ENCODE measurements at regions not wholly inside any gene's neighbourhood (a gene's known extent, or its start where the extent isn't known, plus 50 kb on each side); places are given as distances from the start of the nearest gene placed in this dataset.

GRCh38 chr2:177318613-177319012 lies 54.1 kb upstream of the NFE2L2 start:
- H3K36me3 ChIP-seq (ENCODE audit: control insufficient read depth, insufficient read depth, low read length), result no peaks in the 10 kb centered on the region
- no peaks in the 10 kb centered on the region for H3K9me3 ChIP-seq (ENCODE audit: control insufficient read depth, low read length)
- peaks cover 7% of the 10 kb centered on the region for H3K4me1 ChIP-seq
- H3K79me2 ChIP-seq, result no peaks in the 10 kb centered on the region
- no peaks in the 10 kb centered on the region for H3K27me3 ChIP-seq (ENCODE audit: control insufficient read depth, insufficient read depth, low read length)
- TF ChIP-seq CTCF (IDR thresholded peaks at IDR 0.05), result no peak
- H3K9ac ChIP-seq, result no peak overlapping the region
- H3K4me2 ChIP-seq (ENCODE audit: low read length), result no peak overlapping the region
- no peak overlapping the region for H2AFZ ChIP-seq
- no peak overlapping the region for H3K4me3 ChIP-seq (ENCODE audit: low read depth, low read length)
- H3K27ac ChIP-seq, result no peak overlapping the region

DNA sequence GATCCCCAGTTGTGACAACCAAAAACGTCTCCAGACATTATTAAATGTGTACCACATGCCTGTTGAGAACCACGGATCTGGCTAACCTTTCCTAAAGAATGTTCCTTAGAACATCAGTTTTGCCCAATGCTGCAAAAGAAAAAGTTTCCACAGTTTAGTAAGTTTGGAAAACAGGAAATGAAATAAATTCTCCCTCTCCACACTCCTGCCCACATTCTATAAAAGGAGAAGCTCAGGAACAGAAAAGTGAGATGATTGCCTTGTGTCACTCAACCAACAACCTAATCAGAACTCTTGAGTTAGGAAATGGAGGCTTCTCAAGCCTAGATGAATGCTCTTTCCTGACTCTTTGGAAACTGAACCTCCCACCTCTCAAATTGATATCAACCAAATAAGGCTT lies 56.1 kb upstream of the NFE2L2 start:
- Histone ChIP-seq H2AFZ (no peak overlapping the region), H3K4me3 (ENCODE audit: low read depth, low read length) (no peak overlapping the region), H3K4me1 (no peaks in the 10 kb centered on the region), H3K79me2 (no peaks in the 10 kb centered on the region), H3K9ac (no peak overlapping the region), H3K36me3 (ENCODE audit: control insufficient read depth, insufficient read depth, low read length) (no peaks in the 10 kb centered on the region), H3K27me3 (ENCODE audit: control insufficient read depth, insufficient read depth, low read length) (no peaks in the 10 kb centered on the region), H3K27ac (no peak overlapping the region), H3K9me3 (ENCODE audit: control insufficient read depth, low read length) (no peaks in the 10 kb centered on the region), H3K4me2 (ENCODE audit: low read length) (no peak overlapping the region)
- no peak for TF ChIP-seq CTCF (IDR thresholded peaks at IDR 0.05)

DNA sequence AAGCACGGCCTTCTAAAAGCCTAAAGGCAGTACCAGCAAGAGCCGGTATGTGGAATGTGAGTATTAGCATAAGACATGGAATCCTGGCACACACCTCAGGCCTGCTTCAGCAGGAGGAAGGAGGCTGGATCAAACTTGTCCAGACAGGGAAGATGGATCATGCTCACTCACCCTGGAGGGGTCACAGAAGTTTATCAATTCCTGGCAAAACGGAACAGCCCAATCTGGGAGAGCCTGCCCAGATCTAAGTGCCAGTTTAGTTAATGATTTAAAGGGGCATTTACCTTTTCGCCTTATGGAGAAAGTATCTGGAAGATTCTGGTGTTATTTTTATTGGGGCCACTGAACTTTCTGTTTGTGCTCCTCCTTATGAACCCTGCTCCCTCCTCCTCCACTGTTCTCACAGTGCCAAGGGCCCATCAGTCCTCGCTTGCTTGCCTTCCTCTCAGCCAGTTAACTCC lies 58.3 kb upstream of the NFE2L2 start:
- Histone ChIP-seq H3K4me2 (ENCODE audit: low read length) (no peak overlapping the region), H3K27me3 (ENCODE audit: control insufficient read depth, insufficient read depth, low read length) (no peaks in the 10 kb centered on the region), H3K4me3 (ENCODE audit: low read depth, low read length) (no peak overlapping the region), H3K27ac (no peak overlapping the region), H3K4me1 (no peaks in the 10 kb centered on the region), H2AFZ (no peak overlapping the region), H3K79me2 (no peaks in the 10 kb centered on the region), H3K9ac (no peak overlapping the region), H3K36me3 (ENCODE audit: control insufficient read depth, insufficient read depth, low read length) (no peaks in the 10 kb centered on the region), H3K9me3 (ENCODE audit: control insufficient read depth, low read length) (no peaks in the 10 kb centered on the region)
- no peak for TF ChIP-seq CTCF (IDR thresholded peaks at IDR 0.05)

DNA sequence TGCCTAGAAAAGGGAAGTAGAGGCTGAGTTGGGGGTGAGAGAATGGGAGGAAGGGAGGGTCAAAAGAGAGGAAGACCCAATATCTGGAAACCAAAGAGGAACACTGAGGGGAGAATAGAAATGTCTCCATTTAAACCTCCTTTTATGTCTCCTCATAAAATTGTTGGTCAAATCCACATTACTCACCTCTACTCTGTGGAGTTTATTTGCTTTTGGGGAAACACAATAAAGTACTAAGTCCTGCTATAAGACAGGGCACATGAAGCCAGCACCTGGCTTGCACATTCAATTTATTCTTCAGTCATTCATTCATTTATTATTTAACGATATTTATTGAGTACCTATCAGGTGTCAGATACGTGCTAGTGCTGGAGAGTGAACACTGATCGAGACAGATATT lies 60.3 kb upstream of the NFE2L2 start:
- Histone ChIP-seq H3K9me3 (ENCODE audit: control insufficient read depth, low read length) (no peaks in the 10 kb centered on the region), H3K79me2 (no peaks in the 10 kb centered on the region), H3K27me3 (ENCODE audit: control insufficient read depth, insufficient read depth, low read length) (no peaks in the 10 kb centered on the region), H3K36me3 (ENCODE audit: control insufficient read depth, insufficient read depth, low read length) (no peaks in the 10 kb centered on the region), H3K4me1 (no peaks in the 10 kb centered on the region), H2AFZ (no peak overlapping the region), H3K9ac (no peak overlapping the region), H3K27ac (no peak overlapping the region), H3K4me2 (ENCODE audit: low read length) (no peak overlapping the region), H3K4me3 (ENCODE audit: low read depth, low read length) (no peak overlapping the region)
- no peak for TF ChIP-seq CTCF (IDR thresholded peaks at IDR 0.05)

- no peak overlapping the region for H3K4me2 ChIP-seq (ENCODE audit: low read length)
- no peak overlapping the region for H3K4me3 ChIP-seq (ENCODE audit: low read depth, low read length)
- H3K79me2 ChIP-seq, result no peaks in the 10 kb centered on the region
- H3K9me3 ChIP-seq (ENCODE audit: control insufficient read depth, low read length), result no peaks in the 10 kb centered on the region
- no peaks in the 10 kb centered on the region for H3K4me1 ChIP-seq
- no peak overlapping the region for H2AFZ ChIP-seq
- no peak for TF ChIP-seq CTCF (IDR thresholded peaks at IDR 0.05)
- H3K27me3 ChIP-seq (ENCODE audit: control insufficient read depth, insufficient read depth, low read length), result no peaks in the 10 kb centered on the region
- H3K9ac ChIP-seq, result no peak overlapping the region
- no peaks in the 10 kb centered on the region for H3K36me3 ChIP-seq (ENCODE audit: control insufficient read depth, insufficient read depth, low read length)
- H3K27ac ChIP-seq, result no peak overlapping the region
Measured at GRCh38 chr2:177325554-177325953, 61.0 kb upstream of the NFE2L2 start.
